K562 (cell line): ENCODE measurements at regions not wholly inside any gene's neighbourhood (a gene's known extent, or its start where the extent isn't known, plus 50 kb on each side); places are given as distances from the start of the nearest gene placed in this dataset.

Experiments
- FOXJ3 ChIP-seq: sonication (generic); formaldehyde crosslinking; IDR thresholded peaks from 2 replicates; pipeline ENCODE4 v1.4.0; 2020; ENCODE audit warnings: mild to moderate bottlenecking, missing genetic modification reagents
- JUN ChIP-seq, 2 experiments: sonication (generic) in 1 of 2; formaldehyde crosslinking in 1 of 2; IDR thresholded peaks; 2 replicates each; pipeline versions ENCODE4 v1.6.1 to v1.8.0; 2012 to 2022; ENCODE audit warnings: borderline replicate concordance in 2 of 2, mild to moderate bottlenecking in 2 of 2, improper control_type of control experiment in 1 of 2, low read depth in 1 of 2, low read length in 1 of 2, missing genetic modification reagents in 1 of 2
- MNT ChIP-seq, 2 experiments: fragments of 450-650 bp; conservative IDR thresholded peaks; 2 replicates each; pipeline ENCODE4 v1.6.1; 2017; ENCODE audit warnings: mild to moderate bottlenecking in 2 of 2, moderate library complexity in 2 of 2
- POLR2A ChIP-seq: fragments of 450-650 bp; conservative IDR thresholded peaks from 2 replicates; pipeline ENCODE4 v1.6.1; 2016
- RAD21 ChIP-seq, 2 experiments: fragments of 250-450 bp in 1 of 2; fragments of 450-650 bp in 1 of 2; sonication (Bioruptor Pico) in 1 of 2; formaldehyde crosslinking in 1 of 2; IDR thresholded peaks in 1 of 2; conservative IDR thresholded peaks in 1 of 2; 2 replicates each; pipeline versions ENCODE4 v1.4.0 to v1.8.0; 2020 to 2022; ENCODE audit warnings: mild to moderate bottlenecking in 2 of 2, moderate library complexity in 1 of 2
- TAF1 ChIP-seq: IDR thresholded peaks from 2 replicates; pipeline ENCODE4 v1.6.1; 2011; ENCODE audit warnings: mild to moderate bottlenecking, low read length, moderate library complexity; ENCODE audit not compliant: insufficient read depth, control insufficient read depth, severe bottlenecking; ENCODE audit errors: extremely low read depth
- XRCC5 ChIP-seq: fragments of 200-400 bp; formaldehyde crosslinking; IDR thresholded peaks from 2 replicates; pipeline ENCODE4 v1.6.1; 2017; ENCODE audit warnings: low read depth, mild to moderate bottlenecking, low read length
- ZKSCAN8 ChIP-seq: fragments of 200-800 bp; sonication (Bioruptor generic); IDR thresholded peaks from 2 replicates; pipeline ENCODE4 v1.6.1; 2016; ENCODE audit warnings: missing genetic modification characterization, missing compliant biosample characterization
- ZNF24 ChIP-seq: fragments of 450-650 bp; IDR thresholded peaks from 2 replicates; pipeline ENCODE4 v1.6.1; 2016
- ZNF717 ChIP-seq: fragments of 250-450 bp; sonication (Bioruptor Pico); IDR thresholded peaks from 2 replicates; pipeline ENCODE4 v1.5.0; 2021
- TF ChIP-seq, protein P1 (sequence below), 2 experiments: fragments of 450-650 bp; formaldehyde crosslinking in 1 of 2; IDR thresholded peaks; 2 replicates each; pipeline versions ENCODE4 v1.4.0 to v1.6.1; 2014 to 2020; ENCODE audit warnings: mild to moderate bottlenecking in 2 of 2, borderline replicate concordance in 1 of 2, low read depth in 1 of 2

DNA sequence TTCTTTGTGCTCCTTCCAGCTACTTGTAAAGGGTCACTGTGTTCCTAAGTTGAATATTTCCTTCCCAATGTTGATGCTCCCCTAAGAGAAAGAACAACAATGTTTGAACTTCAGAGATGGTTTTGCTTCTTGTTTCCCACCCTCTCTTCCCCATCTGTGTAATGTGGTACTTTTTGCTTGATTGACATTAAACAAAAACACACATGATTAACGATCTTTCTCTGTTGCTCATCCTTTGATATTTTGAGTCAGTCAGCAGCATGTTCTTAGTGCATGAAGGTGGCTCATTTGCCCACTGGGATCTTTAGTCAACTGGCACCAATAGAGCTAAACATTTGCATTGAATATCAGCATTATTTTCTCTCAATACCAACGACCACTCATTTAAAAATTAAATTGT is 313.0 kb upstream of the RIOK2 start:
- TF ChIP-seq, protein P1, sequence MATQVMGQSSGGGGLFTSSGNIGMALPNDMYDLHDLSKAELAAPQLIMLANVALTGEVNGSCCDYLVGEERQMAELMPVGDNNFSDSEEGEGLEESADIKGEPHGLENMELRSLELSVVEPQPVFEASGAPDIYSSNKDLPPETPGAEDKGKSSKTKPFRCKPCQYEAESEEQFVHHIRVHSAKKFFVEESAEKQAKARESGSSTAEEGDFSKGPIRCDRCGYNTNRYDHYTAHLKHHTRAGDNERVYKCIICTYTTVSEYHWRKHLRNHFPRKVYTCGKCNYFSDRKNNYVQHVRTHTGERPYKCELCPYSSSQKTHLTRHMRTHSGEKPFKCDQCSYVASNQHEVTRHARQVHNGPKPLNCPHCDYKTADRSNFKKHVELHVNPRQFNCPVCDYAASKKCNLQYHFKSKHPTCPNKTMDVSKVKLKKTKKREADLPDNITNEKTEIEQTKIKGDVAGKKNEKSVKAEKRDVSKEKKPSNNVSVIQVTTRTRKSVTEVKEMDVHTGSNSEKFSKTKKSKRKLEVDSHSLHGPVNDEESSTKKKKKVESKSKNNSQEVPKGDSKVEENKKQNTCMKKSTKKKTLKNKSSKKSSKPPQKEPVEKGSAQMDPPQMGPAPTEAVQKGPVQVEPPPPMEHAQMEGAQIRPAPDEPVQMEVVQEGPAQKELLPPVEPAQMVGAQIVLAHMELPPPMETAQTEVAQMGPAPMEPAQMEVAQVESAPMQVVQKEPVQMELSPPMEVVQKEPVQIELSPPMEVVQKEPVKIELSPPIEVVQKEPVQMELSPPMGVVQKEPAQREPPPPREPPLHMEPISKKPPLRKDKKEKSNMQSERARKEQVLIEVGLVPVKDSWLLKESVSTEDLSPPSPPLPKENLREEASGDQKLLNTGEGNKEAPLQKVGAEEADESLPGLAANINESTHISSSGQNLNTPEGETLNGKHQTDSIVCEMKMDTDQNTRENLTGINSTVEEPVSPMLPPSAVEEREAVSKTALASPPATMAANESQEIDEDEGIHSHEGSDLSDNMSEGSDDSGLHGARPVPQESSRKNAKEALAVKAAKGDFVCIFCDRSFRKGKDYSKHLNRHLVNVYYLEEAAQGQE (IDR thresholded peaks at IDR 0.05; ENCODE audit: borderline replicate concordance), result no peak
- TF ChIP-seq, protein P1 (CRISPR knock-in tag; IDR thresholded peaks at IDR 0.05; ENCODE audit: low read depth), result no peak
- TF ChIP-seq POLR2A (no peak), TAF1 (no peak), XRCC5 (no peak), ZKSCAN8 (CRISPR knock-in tag) (no peak), RAD21 (CRISPR knock-in tag; conservative IDR thresholded peaks at IDR 0.05 in 1 of 2, IDR thresholded peaks at IDR 0.05 in 1 of 2) (no peak), ZNF717 (CRISPR knock-in tag) (no peak), MNT (conservative IDR thresholded peaks at IDR 0.05) (no peak), FOXJ3 (CRISPR knock-in tag) (no peak), JUN (IDR thresholded peaks at IDR 0.05; ENCODE audit: borderline replicate concordance, low read depth, low read length) (no peak), JUN (CRISPR knock-in tag; IDR thresholded peaks at IDR 0.05; ENCODE audit: borderline replicate concordance) (no peak), ZNF24 (no peak)
